RCC 7860 (cell line): ENCODE measurements at regions not wholly inside any gene's neighbourhood (a gene's known extent, or its start where the extent isn't known, plus 50 kb on each side); places are given as distances from the start of the nearest gene placed in this dataset.

ENCODE experiments used
- DNase-seq: peaks from one replicate; pipeline ENCODE4 v3.0.0-alpha.2; 2015; ENCODE audit warnings: low spot score
- FAIRE-seq: peaks from 2 replicates; lab custom pipeline; 2012; peaks lifted over from hg19 to GRCh38; lab: Jason Lieb, UNC

DNA sequence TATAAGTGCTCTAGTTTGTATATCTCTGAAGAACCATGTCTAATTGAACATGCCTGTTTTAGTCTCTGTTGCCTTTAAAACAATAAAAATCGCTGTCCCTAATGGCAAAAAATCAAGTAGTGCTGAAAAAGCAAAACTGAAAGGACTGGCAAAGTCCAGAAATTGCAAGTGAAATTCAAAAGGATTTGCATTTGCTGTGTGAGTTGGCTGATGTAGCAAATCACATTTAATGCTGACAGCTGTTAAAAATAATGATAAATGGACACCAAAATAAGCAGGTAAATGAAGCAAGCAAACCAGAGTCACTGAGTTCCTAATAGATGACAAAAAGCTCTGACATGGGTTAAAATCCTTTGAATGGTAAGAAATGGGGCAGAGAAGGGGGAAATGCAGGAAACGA, 874.1 kb downstream of the GRM8 start:
- no peak for DNase-seq
- no peak for FAIRE-seq

DNA sequence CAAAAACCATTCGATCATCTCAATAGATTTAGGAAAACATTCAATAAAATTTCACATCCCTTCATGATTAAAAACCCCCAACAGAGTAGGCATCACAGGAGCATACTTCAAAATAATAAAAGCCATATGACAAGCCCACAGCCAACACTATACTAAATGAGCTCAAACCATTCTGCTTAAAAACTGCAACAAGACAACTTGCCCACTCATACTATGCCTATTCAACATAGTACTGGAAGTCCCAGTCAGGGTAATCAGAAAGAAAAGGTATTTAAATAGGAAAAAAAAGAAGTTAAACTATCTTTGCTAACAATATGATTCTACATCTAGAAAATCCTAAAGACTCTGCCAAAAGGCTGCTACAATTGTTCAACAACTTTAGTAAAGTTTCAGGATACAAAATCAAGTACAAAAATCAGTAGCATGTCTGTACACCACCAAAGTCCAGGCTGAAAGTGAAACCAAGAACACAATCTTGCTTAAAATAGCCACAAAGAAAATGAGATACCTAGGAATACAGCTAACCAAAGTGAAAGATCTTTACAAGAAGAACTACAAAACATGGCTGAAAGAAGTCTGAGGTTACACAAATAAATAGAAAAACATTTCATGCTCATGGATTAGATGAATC, 882.6 kb downstream of the GRM8 start:
- DNase-seq (no peak), FAIRE-seq (no peak)

DNA sequence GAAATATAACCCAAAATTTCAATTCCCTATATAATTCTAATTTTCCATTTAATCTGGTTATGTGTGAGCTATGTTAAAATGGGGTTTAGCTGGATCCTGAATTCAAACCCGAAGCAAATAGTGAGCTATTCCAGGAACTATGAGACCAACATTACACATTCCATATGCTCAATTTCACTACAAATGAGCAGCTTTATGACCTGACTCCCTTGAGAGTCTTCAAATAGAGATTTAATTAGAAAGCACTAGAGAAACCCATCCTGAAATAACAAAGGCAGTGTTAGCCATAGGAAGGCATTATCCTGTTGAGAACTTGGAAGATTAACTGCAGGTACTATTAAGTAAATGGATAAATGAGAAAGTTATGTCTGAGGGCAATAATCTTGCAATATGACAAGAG, 890.0 kb downstream of the GRM8 start:
- no peak for DNase-seq
- FAIRE-seq = no peak

DNA sequence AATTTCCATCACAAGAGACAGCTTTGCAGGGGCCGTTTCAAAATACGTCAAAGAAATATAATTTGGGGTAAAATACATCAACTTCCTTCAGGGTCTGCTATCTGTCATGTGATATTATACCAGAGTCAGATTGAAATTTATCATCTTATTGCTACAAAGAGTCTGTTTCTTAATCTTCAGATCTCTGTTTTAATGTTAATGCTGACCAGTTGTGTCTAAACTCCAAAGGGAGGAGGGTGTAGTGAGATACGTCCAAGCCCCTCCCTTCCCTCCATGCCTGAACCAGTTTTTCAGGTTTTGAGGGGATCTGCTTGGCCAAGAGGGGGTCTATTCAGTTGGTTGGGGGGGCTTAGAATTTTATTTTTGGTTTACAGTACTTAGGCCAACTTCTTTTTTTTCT, 891.6 kb downstream of the GRM8 start:
- FAIRE-seq (no peak), DNase-seq (no peak)

DNA sequence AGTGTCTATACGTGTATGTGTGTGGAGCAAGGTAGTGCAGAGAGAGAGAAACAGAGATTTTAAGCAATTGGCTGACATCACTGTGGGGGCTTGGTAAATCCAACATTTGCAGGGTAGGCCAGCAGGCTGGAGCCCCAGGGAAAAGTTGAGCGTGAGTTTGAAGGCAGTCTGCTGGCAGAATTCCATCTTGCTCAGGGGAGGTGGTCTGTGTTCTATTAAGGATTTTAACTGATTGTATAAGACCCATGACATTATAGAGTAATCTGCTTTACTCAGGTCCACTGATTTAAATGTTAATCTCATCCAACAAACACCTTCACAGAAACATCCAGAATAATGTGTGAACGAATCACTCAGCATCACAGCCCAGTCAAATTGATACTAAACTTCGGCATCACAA, 912.9 kb downstream of the GRM8 start:
- DNase-seq (no peak), FAIRE-seq (no peak)

DNA sequence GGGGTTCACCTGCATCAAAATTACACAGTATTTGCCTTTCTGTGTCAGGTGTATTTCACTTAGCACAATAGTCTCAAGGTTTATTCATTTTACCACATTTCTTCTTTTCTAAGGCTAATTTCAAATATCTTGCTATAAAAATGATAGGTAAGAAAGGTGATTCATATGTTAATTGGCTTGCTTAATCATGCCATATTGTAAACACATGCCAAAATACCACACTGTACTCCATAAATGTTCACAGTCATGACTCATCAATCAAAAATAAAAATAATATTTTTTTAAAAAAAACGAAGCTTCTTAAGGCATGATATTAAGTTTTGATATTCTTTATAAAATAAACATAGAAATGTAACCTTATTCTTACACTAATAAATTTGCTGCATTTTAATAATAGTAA, 947.1 kb downstream of the GRM8 start:
- FAIRE-seq (peak; percentile 16), DNase-seq (no peak)

DNA sequence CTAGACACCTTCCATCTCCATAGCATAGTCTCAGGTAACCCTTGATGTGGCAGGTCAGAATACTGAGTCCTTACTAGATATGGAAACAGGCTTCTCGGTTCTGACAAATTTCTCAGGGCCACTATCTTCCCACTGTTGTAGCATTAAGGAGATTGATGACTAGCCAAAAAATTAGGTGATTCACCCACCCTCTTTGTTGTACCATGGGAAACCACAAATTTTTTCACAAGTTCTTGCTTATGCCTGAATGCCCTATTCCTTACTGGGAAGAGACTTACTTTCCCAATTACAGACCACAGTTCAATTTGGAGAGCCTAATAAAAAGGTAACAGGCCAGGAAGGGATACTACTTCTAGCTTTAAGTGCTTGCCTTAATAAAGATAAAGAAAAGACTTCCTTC, 948.8 kb downstream of the GRM8 start:
- DNase-seq = no peak

DNA sequence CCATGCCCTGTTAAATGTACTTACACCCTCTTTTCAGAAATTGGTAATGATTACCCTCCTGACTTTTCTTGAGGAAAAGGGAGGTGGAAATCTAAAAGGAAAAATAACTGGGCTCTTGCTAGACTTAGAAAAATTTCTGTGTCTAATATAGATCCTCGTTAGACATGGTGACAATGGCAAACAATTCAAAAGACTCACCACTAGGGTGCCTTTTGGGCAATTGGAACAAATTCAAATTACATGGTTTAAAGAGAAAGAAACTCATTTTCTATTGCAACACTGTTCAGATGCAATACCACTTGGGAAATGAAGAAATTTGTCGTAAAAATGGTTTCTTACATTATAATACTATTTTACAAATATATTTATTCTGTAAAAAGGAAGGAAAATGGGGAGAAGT, 950.1 kb downstream of the GRM8 start:
- no peak for DNase-seq
- no peak for FAIRE-seq

More for the DNA sequence above, 948.8 kb downstream of the GRM8 start:
- no peak for FAIRE-seq

DNA sequence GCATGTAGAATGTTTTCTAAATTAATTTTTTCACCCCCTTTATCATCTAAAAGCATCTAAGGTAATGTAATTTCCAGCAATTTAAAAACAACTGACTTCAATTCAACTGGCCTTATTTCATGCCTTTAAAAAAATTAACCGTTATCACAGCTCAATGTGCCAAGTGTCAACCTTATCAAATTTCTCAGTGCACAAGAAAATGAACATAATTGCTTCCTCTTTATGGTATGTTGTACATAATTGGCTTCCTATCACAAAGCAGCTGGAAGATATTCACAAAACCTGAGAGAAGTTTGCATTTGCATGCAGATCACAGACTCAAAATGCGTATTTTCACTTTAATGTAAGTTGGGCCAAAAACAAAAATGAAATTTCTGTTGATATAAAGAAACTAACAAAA, 966.4 kb downstream of the GRM8 start:
- DNase-seq = no peak
- FAIRE-seq = no peak

DNA sequence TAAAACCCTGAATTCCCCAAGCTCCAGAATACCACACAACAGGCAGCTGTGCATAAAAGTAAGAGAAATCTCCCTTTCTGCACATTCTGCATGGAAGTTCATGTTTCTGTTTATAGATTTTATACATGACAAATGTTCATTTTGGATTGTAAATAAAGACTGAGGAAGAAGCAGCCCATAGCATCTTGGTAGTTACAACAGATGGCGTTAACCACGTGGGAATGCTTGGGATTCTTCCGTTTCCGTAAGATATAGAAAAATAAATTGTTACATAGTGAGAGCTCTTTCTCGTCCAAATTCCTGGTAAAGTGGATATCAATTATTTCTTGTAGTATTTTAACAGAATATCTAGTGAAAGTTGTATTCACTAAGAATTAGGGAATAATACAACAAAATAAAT, 1016.5 kb downstream of the GRM8 start:
- no peak for FAIRE-seq
- DNase-seq = no peak

DNA sequence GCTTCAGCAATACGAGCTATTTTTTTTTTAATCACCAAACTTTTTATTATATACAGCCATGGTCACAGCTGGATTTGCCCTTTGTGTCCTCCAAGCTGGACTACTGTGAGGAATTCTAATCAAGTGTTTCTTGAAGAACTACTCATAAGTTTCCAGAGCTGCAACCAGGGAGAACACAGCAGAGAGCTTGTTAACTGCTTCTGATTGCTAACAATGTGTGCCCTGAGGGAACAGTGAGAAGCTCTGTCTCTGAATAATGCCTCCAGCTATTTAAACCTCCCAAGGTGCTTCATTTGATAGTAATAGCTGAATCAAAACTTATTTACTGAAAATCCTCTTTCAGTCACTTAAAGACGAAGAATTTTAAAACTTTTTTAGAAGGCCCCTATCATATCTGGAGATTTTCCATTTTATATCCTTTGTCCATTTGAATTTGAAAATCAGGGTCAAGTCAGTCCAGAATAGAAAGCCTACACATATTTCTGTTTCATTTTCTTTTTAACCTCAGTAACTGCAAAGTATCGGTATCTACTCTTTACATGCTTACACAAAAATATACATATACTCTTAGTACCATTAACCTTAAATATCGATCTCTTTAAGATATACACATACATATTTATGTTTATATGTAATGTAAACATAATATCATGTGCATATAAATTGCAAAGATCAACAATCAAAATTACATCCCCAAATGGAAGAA, 1024.2 kb downstream of the GRM8 start:
- no peak for FAIRE-seq
- no peak for DNase-seq

DNA sequence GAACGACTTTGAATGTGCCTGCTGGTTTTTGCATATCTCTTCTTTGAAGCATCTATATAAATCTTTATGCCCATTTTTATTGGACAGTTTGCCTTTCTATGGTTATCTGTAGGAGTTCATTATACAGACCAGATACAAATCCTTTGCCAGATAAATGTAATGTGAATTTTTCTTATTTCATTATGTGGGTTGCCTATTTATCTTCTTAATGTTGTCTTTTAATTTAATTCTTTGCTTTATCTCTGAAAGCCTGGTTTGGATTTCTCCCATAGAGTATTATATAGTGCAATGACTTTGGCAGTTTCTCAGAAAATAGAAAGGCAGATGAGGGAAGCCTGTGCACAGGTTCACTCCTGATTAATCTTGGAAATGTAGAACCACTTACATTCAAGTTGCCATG, 1025.1 kb downstream of the GRM8 start:
- FAIRE-seq (no peak), DNase-seq (no peak)

DNA sequence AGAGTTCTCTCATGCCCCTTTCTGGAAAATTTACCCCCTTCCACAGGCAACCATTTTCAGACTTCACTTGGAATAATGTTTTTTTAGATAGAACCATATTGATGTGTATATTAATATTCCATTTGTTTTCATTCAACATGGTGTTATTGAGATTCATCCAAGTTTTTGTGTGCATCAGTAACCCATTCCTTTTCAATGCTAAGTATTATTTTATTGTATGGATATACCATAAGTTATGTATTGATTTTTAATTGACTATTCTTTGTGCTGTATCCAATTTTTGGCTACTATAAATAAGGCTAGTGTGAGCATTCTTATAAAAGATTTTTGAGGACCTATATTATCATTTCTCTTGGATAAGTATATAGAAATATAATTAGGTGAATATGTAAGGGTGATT, 1025.7 kb downstream of the GRM8 start:
- DNase-seq (no peak), FAIRE-seq (no peak)

DNA sequence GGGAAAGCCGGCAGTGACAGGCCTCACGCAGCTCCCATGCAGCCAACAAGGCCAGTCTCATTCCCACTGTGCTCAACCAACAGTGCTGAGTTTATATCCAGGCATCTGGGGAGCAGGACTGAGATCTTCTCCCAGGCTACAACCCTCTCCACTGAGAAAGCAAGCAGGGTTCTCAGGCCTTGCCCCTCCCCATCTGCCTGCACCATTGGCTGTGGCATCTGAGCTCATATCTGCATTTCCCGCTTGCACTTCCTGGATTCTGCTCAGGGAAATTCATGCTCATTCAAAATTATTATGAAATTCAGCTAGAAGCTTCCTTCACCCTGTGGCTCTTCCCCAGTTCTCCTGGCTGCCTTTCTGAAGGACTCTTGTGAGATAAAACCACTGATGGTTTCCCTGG, 1029.0 kb downstream of the GRM8 start:
- FAIRE-seq (no peak), DNase-seq (no peak)

DNA sequence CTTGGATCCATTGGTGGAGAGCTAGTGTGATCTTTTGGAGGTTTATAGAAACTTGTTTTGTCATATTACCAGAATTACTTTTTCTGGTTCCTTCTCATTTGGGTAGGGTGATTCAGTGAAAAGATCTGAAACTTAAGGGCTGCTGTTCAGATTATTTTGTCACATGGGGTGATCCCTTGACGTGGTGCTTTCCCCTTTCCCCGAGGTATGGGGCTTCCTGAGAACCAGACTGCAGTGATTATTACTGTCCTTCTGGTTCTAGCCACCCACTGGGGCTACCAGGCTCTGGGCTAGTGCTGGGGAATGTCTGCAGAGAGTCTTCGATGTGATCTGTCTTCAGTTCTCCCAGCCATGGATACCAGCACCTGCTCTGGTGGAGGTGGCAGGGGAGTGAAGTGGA, 1030.0 kb downstream of the GRM8 start:
- DNase-seq = no peak
- FAIRE-seq = no peak

DNA sequence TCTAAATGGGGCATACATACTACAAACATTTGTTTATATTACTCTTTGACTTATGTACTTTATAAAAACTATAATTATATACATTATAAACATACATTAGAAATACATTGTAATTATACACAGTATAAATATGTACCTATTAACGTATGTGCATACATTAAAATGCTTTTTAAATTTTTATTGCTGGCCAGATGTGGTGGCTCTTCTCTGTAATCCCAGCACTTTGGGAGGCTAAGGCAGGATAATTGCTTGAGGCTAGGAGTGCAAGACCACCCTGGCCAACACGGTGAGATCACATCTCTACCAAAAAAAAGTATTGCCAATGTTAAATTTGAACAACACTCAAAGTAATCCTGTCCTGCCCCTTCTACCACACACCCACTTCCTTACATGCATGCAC, 1037.0 kb downstream of the GRM8 start:
- DNase-seq = no peak
- no peak for FAIRE-seq

DNA sequence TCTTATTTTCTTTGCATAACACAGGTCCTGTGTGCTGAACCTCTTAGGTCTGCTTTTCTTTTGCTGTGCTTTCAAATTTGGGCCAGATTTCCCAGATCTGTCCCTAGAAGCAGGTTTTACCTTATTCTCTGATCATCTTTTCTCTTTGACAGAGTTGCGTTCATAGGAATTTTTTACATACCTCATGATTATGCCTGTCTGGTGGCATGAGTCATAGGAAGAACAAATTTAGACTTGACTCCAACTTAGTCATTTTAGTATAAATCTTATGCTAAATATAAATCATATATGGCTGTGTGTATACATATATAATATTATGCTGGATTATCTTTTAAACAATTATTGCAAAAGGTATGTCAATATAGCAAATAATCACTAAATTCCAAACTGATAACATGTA, 1038.9 kb downstream of the GRM8 start:
- no peak for FAIRE-seq
- no peak for DNase-seq

DNA sequence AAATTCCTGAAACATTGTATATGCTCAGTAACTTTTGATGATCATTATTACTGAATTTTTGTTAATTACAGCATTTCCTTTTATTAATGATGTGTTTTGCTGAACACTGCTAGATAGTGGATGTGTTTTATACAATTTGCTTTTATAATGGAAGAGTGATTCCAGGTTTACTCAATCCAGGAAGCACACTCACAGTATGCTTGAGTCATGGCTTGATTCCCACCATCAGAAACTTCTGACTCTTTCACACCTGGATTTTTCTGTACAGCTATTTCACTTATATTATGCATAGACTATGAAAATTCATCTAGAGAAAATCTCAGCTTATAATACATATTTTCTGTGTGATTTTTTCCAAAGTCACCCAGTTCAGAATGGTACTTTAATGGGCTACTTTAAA, 1040.9 kb downstream of the GRM8 start:
- no peak for DNase-seq
- FAIRE-seq = no peak

DNA sequence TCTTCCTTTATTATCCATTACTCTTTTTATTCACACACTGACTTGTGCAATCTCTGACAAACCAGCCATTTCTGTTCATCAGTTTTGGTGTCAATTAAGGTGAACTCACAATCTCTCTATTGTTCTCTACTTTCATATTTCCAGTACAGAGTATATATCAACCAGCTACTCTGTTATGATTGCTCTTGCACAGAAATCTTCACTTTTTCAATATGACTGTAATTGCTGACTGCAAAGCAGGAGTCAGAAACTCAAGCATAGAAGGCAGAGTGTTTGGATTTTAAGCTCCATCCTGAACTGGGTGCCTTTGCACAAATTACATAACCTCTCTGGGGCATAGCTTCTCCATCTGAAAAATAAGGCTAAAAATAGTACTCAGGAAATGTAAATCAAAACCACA, 1042.0 kb downstream of the GRM8 start:
- no peak for FAIRE-seq
- DNase-seq = no peak

DNA sequence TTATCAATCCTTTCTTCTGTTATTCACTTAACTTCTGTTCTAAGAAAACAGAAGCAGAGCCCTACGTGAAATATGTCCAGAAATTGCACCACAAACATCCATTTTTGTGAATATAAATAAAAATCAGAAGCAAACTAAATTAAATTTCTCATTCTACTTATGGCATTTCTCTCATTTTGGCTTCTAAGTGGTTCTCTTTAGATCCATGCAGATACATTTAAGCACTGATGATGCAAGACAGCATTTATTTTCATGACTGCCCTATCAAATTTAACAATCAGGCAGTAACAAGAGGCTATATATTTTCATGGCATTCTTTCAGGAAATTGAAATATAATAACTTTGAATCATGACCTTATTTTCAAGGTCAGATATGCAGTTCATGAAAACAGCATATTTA, 1049.6 kb downstream of the GRM8 start:
- DNase-seq = no peak
- FAIRE-seq = no peak

DNA sequence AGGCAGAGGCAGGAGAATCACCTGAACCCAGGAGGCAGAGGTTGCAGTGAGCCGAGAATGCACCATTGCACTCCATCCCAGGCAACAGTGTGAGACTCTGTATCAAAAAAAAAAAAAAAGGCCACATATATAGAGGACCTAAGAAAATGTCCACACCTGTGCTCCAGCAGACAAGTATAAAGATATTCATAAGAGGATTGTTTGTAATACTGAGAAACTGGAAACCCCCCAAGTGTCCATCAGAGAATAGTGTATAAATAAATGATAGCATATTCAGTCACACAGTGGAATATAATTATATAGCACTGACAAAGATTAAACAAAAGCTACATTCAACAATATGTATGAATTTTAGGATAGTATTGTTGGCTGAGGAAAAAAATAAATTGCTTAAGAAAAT, 1050.6 kb downstream of the GRM8 start:
- FAIRE-seq (no peak), DNase-seq (no peak)

DNA sequence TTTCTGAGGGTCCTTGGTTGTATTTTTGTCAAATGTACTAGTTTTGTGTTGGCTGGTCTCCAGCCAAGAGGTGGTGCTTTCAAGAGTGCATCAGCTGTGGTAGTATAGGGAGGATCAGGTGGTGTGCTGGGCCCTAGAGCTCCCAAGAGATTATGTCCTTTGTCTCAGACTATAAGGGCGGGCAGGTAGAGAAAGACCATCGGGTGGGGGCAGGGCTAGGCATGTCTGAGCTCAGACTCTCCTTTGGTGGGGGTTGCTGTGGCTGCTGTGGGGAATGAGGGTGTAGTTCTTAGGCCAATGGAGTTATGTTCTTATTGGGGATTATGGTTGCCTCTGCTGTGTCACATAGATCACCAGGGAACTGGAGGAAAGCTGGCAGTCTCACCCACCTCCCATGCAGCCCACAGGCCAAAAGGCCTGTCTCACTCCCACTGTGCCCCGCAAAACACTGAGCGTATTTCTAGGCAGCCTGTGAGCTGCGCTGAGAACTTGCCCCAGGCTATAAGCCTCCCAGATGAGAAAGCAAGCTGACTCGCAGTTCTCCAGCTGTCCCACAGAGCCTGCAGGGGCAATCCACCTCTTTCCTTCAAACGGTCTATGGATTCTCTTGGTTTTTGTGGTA, 1066.7 kb downstream of the GRM8 start:
- FAIRE-seq (no peak), DNase-seq (no peak)

DNA sequence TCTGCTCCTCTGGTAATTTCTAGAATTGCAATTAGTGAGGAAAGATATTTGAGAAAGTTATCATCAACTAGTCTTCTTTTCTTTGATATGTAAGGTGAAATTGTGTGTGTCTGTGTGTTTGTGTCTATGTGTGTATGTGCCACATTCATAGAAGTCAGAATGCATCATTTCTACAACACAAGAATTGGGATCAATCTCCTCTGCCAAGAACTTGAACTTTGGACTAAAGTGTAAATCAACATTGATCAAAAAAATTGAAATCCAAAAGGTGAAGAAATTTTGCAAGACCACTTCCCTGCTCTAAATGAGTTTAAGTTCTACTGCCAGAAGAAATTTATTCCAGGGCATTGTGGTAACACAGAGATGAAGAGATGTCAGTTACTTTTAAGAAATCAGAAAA, 1072.8 kb downstream of the GRM8 start:
- DNase-seq (no peak), FAIRE-seq (no peak)
